K562 (cell line): ENCODE measurements at regions not wholly inside any gene's neighbourhood (a gene's known extent, or its start where the extent isn't known, plus 50 kb on each side); places are given as distances from the start of the nearest gene placed in this dataset.

ENCODE experiments used
- ATAC-seq: fragments of 200-7000 bp; cut with Tn5 transposase; 3 replicates; pipeline ENCODE4 v1.9.1; 2020; ENCODE audit warnings: moderate library complexity
- BruUV-seq: library from RNA; stranded (reverse); fragments of 400-500 nt; replicated peaks from 2 replicates; lab custom pipeline; 2021; lab: Mats Ljungman, UMichigan
- CTCF ChIA-PET: fragments of 300-600 bp; formaldehyde crosslinking; extraction: SDS; loops from one replicate; lab custom pipeline; 2021; ENCODE audit warnings: low intra/inter-chr PET ratio; lab: Yijun Ruan, JAX
- POLR2A ChIA-PET: fragments of 300-600, 350-650 bp; sonication (Branson Sonifier 250); formaldehyde crosslinking; extraction: SDS; loops from one replicate; lab custom pipeline; 2021; ENCODE audit warnings: antibody characterized with exemption, inconsistent platforms; lab: Yijun Ruan, JAX
- DNase-seq, 4 experiments: peaks; one replicate each; pipeline versions ENCODE4 v3.0.0 to v3.0.0-alpha.2; 2011 to 2018; ENCODE audit warnings: low spot score in 3 of 4, mixed read lengths in 3 of 4; ENCODE audit errors: extremely low read depth in 1 of 4
- FAIRE-seq: peaks from 2 replicates; lab custom pipeline; 2011; peaks lifted over from hg19 to GRCh38; lab: Jason Lieb, UNC
- H2AFZ ChIP-seq: 2 replicates; pipeline ENCODE4 v1.6.0; 2011; ENCODE audit warnings: low read depth, low read length, control low read depth, inconsistent platforms
- H3K27ac ChIP-seq: fragments of 200-600 bp; 3 replicates; pipeline ENCODE4 v1.8.0; 2011; ENCODE audit warnings: low read depth, mild to moderate bottlenecking, control low read depth, inconsistent platforms, low read length, moderate library complexity, mixed read lengths; ENCODE audit errors: extremely low read depth
- H3K27me3 ChIP-seq, 2 experiments: fragments of 300-600 bp in 1 of 2; 2 replicates in 1 of 2; 3 replicates in 1 of 2; pipeline versions ENCODE4 v1.6.0 to v1.8.0; 2011; ENCODE audit warnings: inconsistent platforms in 2 of 2, low read length in 2 of 2, mild to moderate bottlenecking in 1 of 2, mixed read lengths in 1 of 2, moderate library complexity in 1 of 2; ENCODE audit not compliant: control insufficient read depth in 2 of 2, insufficient read depth in 2 of 2
- H3K36me3 ChIP-seq: fragments of 300-600 bp; 3 replicates; pipeline ENCODE4 v1.8.0; 2011; ENCODE audit warnings: mild to moderate bottlenecking, low read length, inconsistent platforms; ENCODE audit not compliant: control insufficient read depth, insufficient read depth
- H3K4me1 ChIP-seq, 2 experiments: fragments of 200-600 bp in 1 of 2; replicated peaks in 1 of 2; 2 replicates in 1 of 2; 3 replicates in 1 of 2; pipeline versions ENCODE4 v1.5.1 to v1.8.0; 2011; ENCODE audit warnings: inconsistent platforms in 2 of 2, low read length in 2 of 2, mild to moderate bottlenecking in 1 of 2, mixed read lengths in 1 of 2, moderate library complexity in 1 of 2; ENCODE audit not compliant: control insufficient read depth in 2 of 2, insufficient read depth in 2 of 2
- H3K4me2 ChIP-seq: 2 replicates; pipeline ENCODE4 v1.6.1; 2011; ENCODE audit warnings: low read length, control low read depth, inconsistent platforms, mixed read lengths; ENCODE audit not compliant: insufficient read depth
- H3K4me3 ChIP-seq: fragments of 200-600 bp; sonication (generic), shearing (Covaris generic); 2 replicates; pipeline ENCODE4 v1.5.1; 2016; ENCODE audit warnings: control low read depth, inconsistent platforms
- H3K79me2 ChIP-seq: fragments of 200-600 bp; 3 replicates; pipeline ENCODE4 v1.8.0; 2011; ENCODE audit warnings: low read length, inconsistent platforms; ENCODE audit not compliant: control insufficient read depth, insufficient read depth
- H3K9ac ChIP-seq, 2 experiments: 2 replicates each; pipeline versions ENCODE4 v1.6.0 to v1.6.1; 2011; ENCODE audit warnings: low read depth in 2 of 2, low read length in 2 of 2, control low read depth in 1 of 2, inconsistent platforms in 1 of 2, mild to moderate bottlenecking in 1 of 2, mixed read lengths in 1 of 2; ENCODE audit not compliant: insufficient read depth in 1 of 2
- H3K9me1 ChIP-seq: one replicate; pipeline ENCODE4 v1.6.0; 2011; ENCODE audit warnings: inconsistent platforms, mild to moderate bottlenecking, low read length, moderate library complexity; ENCODE audit not compliant: control insufficient read depth, insufficient read depth
- H3K9me3 ChIP-seq: replicated peaks from 2 replicates; pipeline ENCODE4 v1.5.1; 2011; ENCODE audit warnings: low read depth, low read length, inconsistent platforms; ENCODE audit not compliant: control insufficient read depth, insufficient read depth
- H4K20me1 ChIP-seq: replicated peaks from 2 replicates; pipeline ENCODE4 v1.6.1; 2011; ENCODE audit warnings: low read length, inconsistent platforms, mixed read lengths; ENCODE audit not compliant: control insufficient read depth, insufficient read depth
- CBFA2T3 ChIP-seq: fragments of 450-650 bp; IDR thresholded peaks from 2 replicates; pipeline ENCODE4 v1.6.1; 2017
- L3MBTL2 ChIP-seq: fragments of 450-650 bp; IDR thresholded peaks from 2 replicates; pipeline ENCODE4 v1.6.1; 2016; ENCODE audit warnings: mild to moderate bottlenecking, moderate library complexity
- MXI1 ChIP-seq: IDR thresholded peaks from 2 replicates; pipeline ENCODE4 v1.6.1; 2011; ENCODE audit warnings: low read depth, mild to moderate bottlenecking, improper control_type of control experiment, low read length
- POLR2AphosphoS5 ChIP-seq: IDR thresholded peaks from 2 replicates; pipeline ENCODE4 v1.6.1; 2011; ENCODE audit warnings: mild to moderate bottlenecking, low read depth, low read length, moderate library complexity; ENCODE audit not compliant: control insufficient read depth, insufficient read depth
- TCF3 ChIP-seq: sonication (generic); formaldehyde crosslinking; IDR thresholded peaks from 2 replicates; pipeline ENCODE4 v1.4.0; 2020; ENCODE audit warnings: mild to moderate bottlenecking, missing genetic modification reagents
- TEAD4 ChIP-seq, 2 experiments: sonication (generic) in 1 of 2; formaldehyde crosslinking in 1 of 2; IDR thresholded peaks; 2 replicates each; pipeline versions ENCODE4 v1.6.1 to v1.8.0; 2012 to 2022; ENCODE audit warnings: borderline replicate concordance in 1 of 2, inconsistent platforms in 1 of 2, low read length in 1 of 2, mild to moderate bottlenecking in 1 of 2, missing genetic modification reagents in 1 of 2
- ZNF609 ChIP-seq: sonication (generic); formaldehyde crosslinking; IDR thresholded peaks from 2 replicates; pipeline ENCODE4 v1.8.1; 2023; ENCODE audit warnings: missing genetic modification reagents, mild to moderate bottlenecking, borderline replicate concordance
- WGBS: fragments of 100-300 bp; shearing (Covaris generic); methylation state at CpG from one replicate; pipeline ENCODE4 v1.1.6; 2016; ENCODE audit warnings: low coverage, mixed read lengths; ENCODE audit not compliant: insufficient coverage; ENCODE audit errors: missing lambda C conversion rate; 5-methylcytosine and 5-hydroxymethylcytosine counted together
- in situ Hi-C: fragments of 300-500 bp; cut with MboI; formaldehyde crosslinking; loops from 4 replicates; pipeline ENCODE4 v1.15.0; 2018; ENCODE audit warnings: inconsistent platforms, mixed read lengths
- intact Hi-C: fragments of 100-400 bp; cut with micrococcal nuclease; formaldehyde crosslinking; loops from 2 replicates; pipeline ENCODE4 v1.14.2; 2022

- H3K4me2 ChIP-seq, result no peak overlapping the region
- no peaks in the 10 kb centered on the region for H3K36me3 ChIP-seq
- 7% methylated on average over 2 of the region's 2 CpGs for WGBS
- FAIRE-seq, result peak; percentile 46
- peaks cover 0 to 2% of the 10 kb centered on the region in 2 experiments; a peak in 2 of 5 replicates for H3K4me1 ChIP-seq
- ATAC-seq, result peak; percentile 34
- ChIA-PET CTCF (no interaction called here), POLR2A (interaction anchor here (1.3 kb wide), 1 partner anchor 13 kb away, joined by 5 read pairs; no protein-coding TSS in a partner anchor)
- no peak overlapping the region for H3K9ac ChIP-seq
- no peak overlapping the region for H3K4me3 ChIP-seq
- H2AFZ ChIP-seq, result no peak overlapping the region
- peak in 2 of 4 experiments; percentile 14 to 16 for DNase-seq
- no peak overlapping the region for H3K27ac ChIP-seq
- H3K9me3 ChIP-seq, result no peaks in the 10 kb centered on the region
- H3K9me1 ChIP-seq, result no peaks in the 10 kb centered on the region
- intact Hi-C loops (no loop called here), in situ Hi-C loops (no loop called here)
- H4K20me1 ChIP-seq, result no peaks in the 10 kb centered on the region
- TF ChIP-seq MXI1, result no peak
- TF ChIP-seq POLR2AphosphoS5, result no peak
- peak; percentile 25; the same call in 1 of the 2 replicates for TF ChIP-seq CBFA2T3
- TF ChIP-seq L3MBTL2, result peak; percentile 47; the same call in 1 of the 2 replicates
- TF ChIP-seq TEAD4 (IDR thresholded peaks at IDR 0.05; ENCODE audit: low read length), result peak; percentile 55; the same call in 1 of the 2 replicates
- TF ChIP-seq TEAD4 (CRISPR knock-in tag; IDR thresholded peaks at IDR 0.05; ENCODE audit: borderline replicate concordance), result no peak
- peak; percentile 45 for TF ChIP-seq TCF3
- TF ChIP-seq ZNF609 (CRISPR knock-in tag), result no peak
- no peaks in the 10 kb centered on the region for H3K27me3 ChIP-seq
- H3K79me2 ChIP-seq, result no peaks in the 10 kb centered on the region
- no TSS peak for BruUV-seq
These were observed 526.2 kb downstream of the UQCRFS1 start for GRCh38 chr19:28686756-28687155.
